ENCODE measurements at regions not wholly inside any gene's neighbourhood (a gene's known extent, or its start where the extent isn't known, plus 50 kb on each side); places are given as distances from the start of the nearest gene placed in this dataset.
A peak's percentile ranks its signal among the peaks of the same experiment; 100 is the strongest.

- H3K36me3 Mint-ChIP-seq (ENCODE audit: low read depth): no peaks in the 10 kb centered on the region
- H3K4me1 Mint-ChIP-seq: no peaks in the 10 kb centered on the region
- no peaks in the 10 kb centered on the region for H3K9me3 Mint-ChIP-seq
- peak; percentile 35 for ATAC-seq (replicated peaks)
- peaks cover 25% of the 10 kb centered on the region for H3K27me3 Mint-ChIP-seq
- no peak overlapping the region for H3K4me3 Mint-ChIP-seq
- no peak overlapping the region for H3K27ac Mint-ChIP-seq
These were observed 145.2 kb downstream of the FOXD2 start for GRCh38 chr1:47582891-47583608.

- no peaks in the 10 kb centered on the region for H3K9me3 Mint-ChIP-seq
- no peak overlapping the region for H3K27ac Mint-ChIP-seq
- no peak for ATAC-seq (replicated peaks)
- no peaks in the 10 kb centered on the region for H3K36me3 Mint-ChIP-seq (ENCODE audit: low read depth)
- H3K27me3 Mint-ChIP-seq: peaks cover 25% of the 10 kb centered on the region
- no peak overlapping the region for H3K4me3 Mint-ChIP-seq
- no peaks in the 10 kb centered on the region for H3K4me1 Mint-ChIP-seq
These were observed 146.4 kb downstream of the FOXD2 start for GRCh38 chr1:47584249-47584648.

- H3K9me3 Mint-ChIP-seq: no peaks in the 10 kb centered on the region
- H3K27me3 Mint-ChIP-seq: peaks cover 25% of the 10 kb centered on the region
- ATAC-seq (replicated peaks): no peak
- H3K36me3 Mint-ChIP-seq (ENCODE audit: low read depth): no peaks in the 10 kb centered on the region
- H3K27ac Mint-ChIP-seq: no peak overlapping the region
- H3K4me3 Mint-ChIP-seq: no peak overlapping the region
- no peaks in the 10 kb centered on the region for H3K4me1 Mint-ChIP-seq
These were observed 147.5 kb downstream of the FOXD2 start for GRCh38 chr1:47585141-47585902.

- ATAC-seq (replicated peaks): no peak
- no peak overlapping the region for H3K27ac Mint-ChIP-seq
- H3K27me3 Mint-ChIP-seq: peaks cover 25% of the 10 kb centered on the region
- no peak overlapping the region for H3K4me3 Mint-ChIP-seq
- no peaks in the 10 kb centered on the region for H3K4me1 Mint-ChIP-seq
- H3K9me3 Mint-ChIP-seq: no peaks in the 10 kb centered on the region
- H3K36me3 Mint-ChIP-seq (ENCODE audit: low read depth): no peaks in the 10 kb centered on the region
These were observed 150.2 kb downstream of the FOXD2 start for GRCh38 chr1:47587891-47588582.

- no peaks in the 10 kb centered on the region for H3K36me3 Mint-ChIP-seq (ENCODE audit: low read depth)
- peaks cover 10% of the 10 kb centered on the region for H3K27me3 Mint-ChIP-seq
- no peak overlapping the region for H3K27ac Mint-ChIP-seq
- H3K4me3 Mint-ChIP-seq: no peak overlapping the region
- H3K9me3 Mint-ChIP-seq: no peaks in the 10 kb centered on the region
- ATAC-seq (replicated peaks): no peak
- H3K4me1 Mint-ChIP-seq: no peaks in the 10 kb centered on the region
These were observed 152.8 kb downstream of the FOXD2 start for GRCh38 chr1:47590523-47591225.

DNA sequence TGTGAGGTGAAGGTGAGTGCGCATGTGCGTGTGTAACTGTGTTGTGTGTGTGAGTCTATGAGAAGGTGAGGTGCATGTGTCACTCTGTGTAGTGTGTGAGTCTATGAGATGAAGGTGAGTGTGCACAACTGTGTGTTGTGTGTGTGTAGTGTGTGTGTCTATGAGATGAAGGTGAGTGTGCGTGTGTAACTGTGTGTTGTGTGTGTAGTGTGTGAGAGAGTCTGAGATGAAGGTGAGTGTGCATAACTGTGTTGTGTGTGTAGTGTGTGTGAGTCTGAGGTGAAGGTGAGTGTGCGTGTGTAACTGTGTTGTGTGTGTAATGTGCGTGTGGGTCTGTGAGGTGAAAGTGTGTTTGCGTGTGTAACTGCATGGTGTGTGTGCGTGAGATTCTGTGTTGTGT, 154.0 kb downstream of the FOXD2 start:
- no peaks in the 10 kb centered on the region for H3K36me3 Mint-ChIP-seq (ENCODE audit: low read depth)
- H3K4me3 Mint-ChIP-seq: no peak overlapping the region
- ATAC-seq (replicated peaks): no peak
- H3K27me3 Mint-ChIP-seq: peaks cover 11% of the 10 kb centered on the region
- no peaks in the 10 kb centered on the region for H3K4me1 Mint-ChIP-seq
- H3K27ac Mint-ChIP-seq: no peak overlapping the region
- no peaks in the 10 kb centered on the region for H3K9me3 Mint-ChIP-seq

GRCh38 chr1:47592296-47593012, 154.6 kb downstream of the FOXD2 start:
- Mint-ChIP-seq H3K27me3 (peaks cover 13% of the 10 kb centered on the region), H3K27ac (no peak overlapping the region), H3K9me3 (no peaks in the 10 kb centered on the region), H3K4me1 (no peaks in the 10 kb centered on the region), H3K36me3 (ENCODE audit: low read depth) (no peaks in the 10 kb centered on the region), H3K4me3 (no peak overlapping the region)
- ATAC-seq (replicated peaks): no peak

DNA sequence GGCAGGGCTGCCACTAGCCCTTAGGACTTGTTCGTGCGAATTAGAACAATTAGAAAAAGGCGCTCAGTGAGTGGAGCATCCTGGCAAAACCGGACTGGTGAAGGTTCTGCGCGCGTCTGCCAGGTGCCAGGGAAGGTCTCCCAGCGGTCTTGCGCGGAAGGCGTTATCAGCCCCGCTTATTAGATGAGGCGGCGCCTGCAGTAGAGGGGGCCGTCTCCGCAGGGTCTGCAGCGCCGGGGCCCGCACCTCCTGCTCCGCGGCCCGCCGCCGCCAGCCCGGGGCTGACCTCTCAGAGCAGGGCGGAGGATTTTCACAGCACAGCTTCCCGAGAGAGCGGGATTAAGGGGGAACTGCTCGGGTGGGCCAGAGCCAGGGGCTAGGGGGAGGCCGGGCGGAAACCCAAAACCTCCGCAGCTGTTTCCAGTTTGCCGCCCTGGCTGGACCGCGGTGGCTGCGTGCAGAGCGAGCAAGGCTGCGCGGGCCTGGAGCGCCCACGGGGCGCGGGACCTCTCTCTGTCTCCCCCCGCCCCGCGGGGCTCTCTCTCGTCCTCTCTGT, 155.2 kb downstream of the FOXD2 start:
- Mint-ChIP-seq H3K4me3 (no peak overlapping the region), H3K4me1 (no peaks in the 10 kb centered on the region), H3K27me3 (peaks cover 17% of the 10 kb centered on the region), H3K27ac (no peak overlapping the region), H3K36me3 (ENCODE audit: low read depth) (no peaks in the 10 kb centered on the region), H3K9me3 (no peaks in the 10 kb centered on the region)
- ATAC-seq (replicated peaks): no peak

- no peak overlapping the region for H3K27ac Mint-ChIP-seq
- H3K27me3 Mint-ChIP-seq: peaks cover 17% of the 10 kb centered on the region
- H3K36me3 Mint-ChIP-seq (ENCODE audit: low read depth): no peaks in the 10 kb centered on the region
- H3K4me3 Mint-ChIP-seq: no peak overlapping the region
- no peak for ATAC-seq (replicated peaks)
- no peaks in the 10 kb centered on the region for H3K4me1 Mint-ChIP-seq
- H3K9me3 Mint-ChIP-seq: no peaks in the 10 kb centered on the region
These were observed 155.9 kb downstream of the FOXD2 start for GRCh38 chr1:47593598-47594285.

GRCh38 chr1:47594627-47595026, 156.8 kb downstream of the FOXD2 start:
- Mint-ChIP-seq H3K4me3 (no peak overlapping the region), H3K4me1 (no peaks in the 10 kb centered on the region)
- no peak for ATAC-seq (replicated peaks)

GRCh38 chr1:47596328-47596727, 158.5 kb downstream of the FOXD2 start:
- H3K4me1 Mint-ChIP-seq: no peaks in the 10 kb centered on the region
- no peak overlapping the region for H3K27ac Mint-ChIP-seq
- H3K9me3 Mint-ChIP-seq: peaks cover 10% of the 10 kb centered on the region
- H3K36me3 Mint-ChIP-seq (ENCODE audit: low read depth): no peaks in the 10 kb centered on the region
- no peak for ATAC-seq (replicated peaks)
- H3K27me3 Mint-ChIP-seq: peaks cover 28% of the 10 kb centered on the region
- no peak overlapping the region for H3K4me3 Mint-ChIP-seq

More at GRCh38 chr1:47594627-47595026, 156.8 kb downstream of the FOXD2 start:
- H3K9me3 Mint-ChIP-seq: peaks cover 7% of the 10 kb centered on the region
- H3K36me3 Mint-ChIP-seq (ENCODE audit: low read depth): no peaks in the 10 kb centered on the region
- no peak overlapping the region for H3K27ac Mint-ChIP-seq
- peaks cover 24% of the 10 kb centered on the region for H3K27me3 Mint-ChIP-seq

DNA sequence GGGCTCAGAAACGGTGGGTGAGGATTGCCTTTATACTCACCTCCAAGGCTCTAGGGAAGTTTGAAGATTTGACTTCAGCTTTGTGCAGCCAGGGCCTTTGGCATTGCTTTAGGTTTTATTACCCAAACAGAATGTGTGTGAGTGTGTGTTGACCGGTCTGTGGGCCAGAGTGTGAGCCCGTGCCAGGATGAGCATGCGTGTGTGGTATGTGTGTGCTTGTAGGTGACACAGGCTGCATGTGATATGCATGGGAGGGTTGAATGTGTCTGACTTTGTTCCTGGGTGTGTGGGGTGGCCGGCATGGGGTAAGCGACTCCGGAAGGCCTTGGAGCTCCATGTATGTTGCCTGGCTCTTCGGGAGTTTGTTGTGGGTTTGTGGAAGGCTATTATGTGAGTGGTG, 160.5 kb downstream of the FOXD2 start:
- H3K4me3 Mint-ChIP-seq: no peak overlapping the region
- no peak for ATAC-seq (replicated peaks)
- peaks cover 17% of the 10 kb centered on the region for H3K9me3 Mint-ChIP-seq
- H3K27me3 Mint-ChIP-seq: peaks cover 30% of the 10 kb centered on the region
- no peaks in the 10 kb centered on the region for H3K4me1 Mint-ChIP-seq
- no peak overlapping the region for H3K27ac Mint-ChIP-seq
- no peaks in the 10 kb centered on the region for H3K36me3 Mint-ChIP-seq (ENCODE audit: low read depth)

DNA sequence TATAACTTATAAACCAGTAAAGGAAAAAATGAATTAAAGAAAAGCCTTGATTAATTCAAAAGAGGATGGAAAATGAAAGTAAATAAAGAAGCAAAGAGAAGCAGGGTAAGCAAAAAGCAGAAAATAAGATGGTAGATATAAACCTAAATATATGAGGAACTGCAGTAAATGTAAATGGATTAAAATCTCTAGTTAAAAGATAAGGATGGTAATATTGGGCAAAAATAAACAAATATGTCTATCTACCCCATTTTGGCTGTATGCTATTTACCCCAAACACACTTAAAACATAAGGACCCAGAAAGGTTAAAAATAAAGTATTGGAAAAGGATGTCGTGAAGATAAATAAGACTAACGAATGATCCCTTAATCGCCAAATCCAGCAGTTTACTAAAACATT, 161.9 kb downstream of the FOXD2 start:
- Mint-ChIP-seq H3K27ac (no peak overlapping the region), H3K9me3 (peaks cover 17% of the 10 kb centered on the region), H3K27me3 (peaks cover 25% of the 10 kb centered on the region)

More for the DNA sequence above, 161.9 kb downstream of the FOXD2 start:
- Mint-ChIP-seq H3K36me3 (ENCODE audit: low read depth) (no peaks in the 10 kb centered on the region), H3K4me3 (no peak overlapping the region), H3K4me1 (no peaks in the 10 kb centered on the region)
- ATAC-seq (replicated peaks): no peak

All from activated T-helper 17 cell treated with anti-CD3 and anti-CD28 coated beads, Interleukin-2, amount 50 U/mL, for 72 hours (primary cell).